Lower lobe of right lung (tissue), 2 donors: ENCODE measurements at regions not wholly inside any gene's neighbourhood (a gene's known extent, or its start where the extent isn't known, plus 50 kb on each side); places are given as distances from the start of the nearest gene placed in this dataset.
A peak's percentile ranks its signal among the peaks of the same experiment; 100 is the strongest.
"Not testable (repeated sequence)": the region's sequence is repeated elsewhere in the genome, so short reads cannot be mapped to it uniquely, and the experiment has no call there.

Source experiments
- ATAC-seq, 2 donors: fragments of 200-7000 bp; cut with Tn5 transposase; one replicate each; pipeline ENCODE4 v1.9.1; 2020 to 2022; ENCODE audit warnings: mild to moderate bottlenecking in 2 of 2, moderate library complexity in 2 of 2
- DNase-seq: peaks from one replicate; pipeline ENCODE4 v3.0.0-alpha.2; 2020
- H3K27ac ChIP-seq: fragments of 200-600 bp; one replicate; pipeline ENCODE4 v1.8.0; 2022
- H3K27me3 ChIP-seq: fragments of 200-600 bp; one replicate; pipeline ENCODE4 v1.8.0; 2022; ENCODE audit warnings: low read depth
- H3K36me3 ChIP-seq: fragments of 200-600 bp; one replicate; pipeline ENCODE4 v1.8.0; 2022; ENCODE audit warnings: mild to moderate bottlenecking
- H3K4me1 ChIP-seq: fragments of 200-600 bp; one replicate; pipeline ENCODE4 v1.8.0; 2022
- H3K4me3 ChIP-seq: fragments of 200-600 bp; one replicate; pipeline ENCODE4 v1.8.0; 2022; ENCODE audit warnings: mild to moderate bottlenecking
- H3K9me3 ChIP-seq: fragments of 200-600 bp; one replicate; pipeline ENCODE4 v1.8.0; 2022
- CTCF ChIP-seq: fragments of 200-600 bp; IDR thresholded peaks from one replicate; pipeline ENCODE4 v1.8.0; 2022; ENCODE audit warnings: antibody characterized with exemption, mild to moderate bottlenecking
- intact Hi-C: fragments of 100-400 bp; cut with DNase I; formaldehyde crosslinking; loops from one replicate; pipeline ENCODE4 v1.11.0; 2022
- donor health status: DM: no; HTN: yes; CAD: no; lungs with severe emphysema.

GRCh38 chr21:41570791-41571355 is 62.9 kb upstream of the TMPRSS2 start:
- no peaks in the 10 kb centered on the region for H3K27me3 ChIP-seq
- TF ChIP-seq CTCF, result no peak
- ATAC-seq (no peak), DNase-seq (no peak)
- H3K4me3 ChIP-seq, result no peak overlapping the region
- H3K36me3 ChIP-seq, result no peaks in the 10 kb centered on the region
- H3K9me3 ChIP-seq, result peaks cover 7% of the 10 kb centered on the region
- no peak overlapping the region for H3K27ac ChIP-seq
- intact Hi-C loops, result no loop called here
- no peaks in the 10 kb centered on the region for H3K4me1 ChIP-seq

- H3K27me3 ChIP-seq, result no peaks in the 10 kb centered on the region
- DNase-seq (no peak), ATAC-seq (no peak)
- intact Hi-C loops, result no loop called here
- H3K4me1 ChIP-seq, result no peaks in the 10 kb centered on the region
- TF ChIP-seq CTCF, result no peak
- no peaks in the 10 kb centered on the region for H3K36me3 ChIP-seq
- H3K4me3 ChIP-seq, result no peak overlapping the region
- H3K27ac ChIP-seq, result no peak overlapping the region
- peaks cover 7% of the 10 kb centered on the region for H3K9me3 ChIP-seq
These were observed 60.8 kb upstream of the TMPRSS2 start for GRCh38 chr21:41568606-41569385.

- H3K4me1 ChIP-seq, result no peaks in the 10 kb centered on the region
- no peak overlapping the region for H3K27ac ChIP-seq
- no peak for DNase-seq
- H3K9me3 ChIP-seq, result peaks cover 7% of the 10 kb centered on the region
- H3K27me3 ChIP-seq, result peaks cover under 1% of the 10 kb centered on the region
- no peak for ATAC-seq
- no peak for TF ChIP-seq CTCF
- H3K36me3 ChIP-seq, result no peaks in the 10 kb centered on the region
- no peak overlapping the region for H3K4me3 ChIP-seq
- intact Hi-C loops, result no loop called here
These were observed 60.0 kb upstream of the TMPRSS2 start for GRCh38 chr21:41567901-41568510.

- H3K4me3 ChIP-seq, H3K9me3 ChIP-seq, H3K36me3 ChIP-seq, ATAC-seq, DNase-seq, H3K27me3 ChIP-seq, H3K27ac ChIP-seq, H3K4me1 ChIP-seq, intact Hi-C loops: not testable (repeated sequence)
These were observed 59.3 kb upstream of the TMPRSS2 start for GRCh38 chr21:41567237-41567636.

- no peaks in the 10 kb centered on the region for H3K9me3 ChIP-seq
- peaks cover 5% of the 10 kb centered on the region for H3K27me3 ChIP-seq
- no peak overlapping the region for H3K4me3 ChIP-seq
- TF ChIP-seq CTCF, result no peak
- intact Hi-C loops, result no loop called here
- no peak overlapping the region for H3K27ac ChIP-seq
- ATAC-seq, result no peak
- H3K36me3 ChIP-seq, result no peaks in the 10 kb centered on the region
- no peak for DNase-seq
- H3K4me1 ChIP-seq, result no peaks in the 10 kb centered on the region
These were observed 58.6 kb upstream of the TMPRSS2 start for GRCh38 chr21:41566500-41567014.

- peaks cover under 1% of the 10 kb centered on the region for H3K4me1 ChIP-seq
- no peak for TF ChIP-seq CTCF
- ATAC-seq (peak in 1 of 2 donors; percentile 65), DNase-seq (no peak)
- no peak overlapping the region for H3K4me3 ChIP-seq
- H3K9me3 ChIP-seq, result no peaks in the 10 kb centered on the region
- H3K36me3 ChIP-seq, result no peaks in the 10 kb centered on the region
- peaks cover 5% of the 10 kb centered on the region for H3K27me3 ChIP-seq
- intact Hi-C loops, result no loop called here
- peak overlapping the region; percentile 48 for H3K27ac ChIP-seq
These were observed 57.6 kb upstream of the TMPRSS2 start for GRCh38 chr21:41565550-41565949.
